Mesendoderm (in vitro differentiated cells): ENCODE measurements at regions not wholly inside any gene's neighbourhood (a gene's known extent, or its start where the extent isn't known, plus 50 kb on each side); places are given as distances from the start of the nearest gene placed in this dataset.

Source experiments
- DNase-seq: peaks from one replicate; pipeline ENCODE4 v3.0.0; 2013
- H2AK5ac ChIP-seq: 2 replicates; pipeline ENCODE4 v1.6.1; 2013; ENCODE audit warnings: low read length, inconsistent platforms
- H2BK120ac ChIP-seq: 2 replicates; pipeline ENCODE4 v1.6.1; 2013; ENCODE audit warnings: low read depth, mild to moderate bottlenecking, low read length, moderate library complexity, mixed read lengths
- H2BK15ac ChIP-seq: replicated peaks from 2 replicates; pipeline ENCODE4 v1.6.1; 2013; ENCODE audit warnings: low read depth, mild to moderate bottlenecking, moderate library complexity
- H2BK5ac ChIP-seq: 2 replicates; pipeline ENCODE4 v1.6.1; 2013; ENCODE audit warnings: low read length, inconsistent platforms
- H3K18ac ChIP-seq: 2 replicates; pipeline ENCODE4 v1.6.1; 2013; ENCODE audit warnings: mild to moderate bottlenecking, low read length, mixed read lengths
- H3K23ac ChIP-seq: one replicate; pipeline ENCODE4 v1.6.1; 2013; ENCODE audit warnings: low read length
- H3K27ac ChIP-seq: 2 replicates; pipeline ENCODE4 v1.5.1; 2013; ENCODE audit warnings: low read depth, mild to moderate bottlenecking, inconsistent platforms, low read length, moderate library complexity
- H3K27me3 ChIP-seq: 2 replicates; pipeline ENCODE4 v1.6.1; 2013; ENCODE audit warnings: low read length, control low read depth, mild to moderate bottlenecking, inconsistent platforms; ENCODE audit not compliant: insufficient read depth, poor library complexity
- H3K36me3 ChIP-seq: 2 replicates; pipeline ENCODE4 v1.6.1; 2013; ENCODE audit warnings: low read length, inconsistent platforms; ENCODE audit not compliant: control insufficient read depth, insufficient read depth
- H3K4ac ChIP-seq: one replicate; pipeline ENCODE4 v1.6.1; 2013; ENCODE audit warnings: low read depth, mild to moderate bottlenecking, low read length, moderate library complexity
- H3K4me1 ChIP-seq: 2 replicates; pipeline ENCODE4 v1.6.1; 2013; ENCODE audit warnings: low read depth, low read length, inconsistent platforms; ENCODE audit not compliant: control insufficient read depth
- H3K4me2 ChIP-seq: 2 replicates; pipeline ENCODE4 v1.6.1; 2013; ENCODE audit warnings: low read length
- H3K4me3 ChIP-seq: 2 replicates; pipeline ENCODE4 v1.5.1; 2013; ENCODE audit warnings: mild to moderate bottlenecking, low read length
- H3K56ac ChIP-seq: one replicate; pipeline ENCODE4 v1.6.1; 2013; ENCODE audit warnings: low read length
- H3K79me1 ChIP-seq: 2 replicates; pipeline ENCODE4 v1.6.1; 2013; ENCODE audit warnings: low read length, inconsistent platforms
- H3K79me2 ChIP-seq: 2 replicates; pipeline ENCODE4 v1.6.1; 2013; ENCODE audit warnings: mild to moderate bottlenecking, low read length; ENCODE audit not compliant: control insufficient read depth, insufficient read depth
- H3K9ac ChIP-seq: 2 replicates; pipeline ENCODE4 v1.6.1; 2013; ENCODE audit warnings: low read length, inconsistent platforms
- H4K5ac ChIP-seq: one replicate; pipeline ENCODE4 v1.6.1; 2013; ENCODE audit warnings: low read length
- H4K8ac ChIP-seq: one replicate; pipeline ENCODE4 v1.6.1; 2013; ENCODE audit warnings: low read depth, mild to moderate bottlenecking, control low read depth, low read length, moderate library complexity
- WGBS: extraction: QIAGEN DNeasy Blood & Tissue Kit; methylation state at CpG from one replicate; pipeline ENCODE4 v1.1.7; 2013; ENCODE audit warnings: low lambda C conversion rate, missing lambda C conversion rate; ENCODE audit not compliant: insufficient coverage; ENCODE audit errors: extremely low coverage; 5-methylcytosine and 5-hydroxymethylcytosine counted together

GRCh38 chr18:22044474-22045220 is 124.7 kb upstream of the GATA6 start:
- no CpG with 5 or more reads among the region's 5 CpGs for WGBS
- Histone ChIP-seq H4K5ac (peak overlapping the region; percentile 89), H3K79me2 (no peaks in the 10 kb centered on the region), H2AK5ac (peak overlapping the region; percentile 70), H3K18ac (peak overlapping the region; percentile 52), H3K56ac (peak overlapping the region; percentile 82), H3K23ac (peak overlapping the region; percentile 74), H4K8ac (no peak overlapping the region), H3K27me3 (no peaks in the 10 kb centered on the region), H2BK15ac (no peak overlapping the region), H3K36me3 (no peaks in the 10 kb centered on the region), H3K4me3 (no peak overlapping the region), H2BK5ac (peak overlapping the region; percentile 96), H3K27ac (peak overlapping the region; percentile 13), H3K79me1 (no peaks in the 10 kb centered on the region), H3K9ac (peak overlapping the region; percentile 63), H3K4ac (peak overlapping the region; percentile 25), H2BK120ac (peak overlapping the region; percentile 30), H3K4me2 (no peak overlapping the region), H3K4me1 (peaks cover 14% of the 10 kb centered on the region)
- peak; percentile 56 for DNase-seq

- no peak for DNase-seq
- Histone ChIP-seq H3K27me3 (no peaks in the 10 kb centered on the region), H3K18ac (peak overlapping the region; percentile 29), H2BK15ac (no peak overlapping the region), H3K9ac (peak overlapping the region; percentile 17), H2AK5ac (no peak overlapping the region), H3K36me3 (no peaks in the 10 kb centered on the region), H4K5ac (peak overlapping the region; percentile 37), H2BK120ac (peak overlapping the region; percentile 31), H3K56ac (peak overlapping the region; percentile 49), H3K27ac (no peak overlapping the region), H3K4me1 (peaks cover 14% of the 10 kb centered on the region), H3K79me2 (no peaks in the 10 kb centered on the region), H4K8ac (no peak overlapping the region), H3K4me2 (no peak overlapping the region), H3K4me3 (no peak overlapping the region), H3K23ac (no peak overlapping the region), H2BK5ac (no peak overlapping the region), H3K79me1 (no peaks in the 10 kb centered on the region), H3K4ac (peak overlapping the region; percentile 56)
- no CpG with 5 or more reads among the region's 6 CpGs for WGBS
Measured at GRCh38 chr18:22045221-22045918, 124.0 kb upstream of the GATA6 start.

DNA sequence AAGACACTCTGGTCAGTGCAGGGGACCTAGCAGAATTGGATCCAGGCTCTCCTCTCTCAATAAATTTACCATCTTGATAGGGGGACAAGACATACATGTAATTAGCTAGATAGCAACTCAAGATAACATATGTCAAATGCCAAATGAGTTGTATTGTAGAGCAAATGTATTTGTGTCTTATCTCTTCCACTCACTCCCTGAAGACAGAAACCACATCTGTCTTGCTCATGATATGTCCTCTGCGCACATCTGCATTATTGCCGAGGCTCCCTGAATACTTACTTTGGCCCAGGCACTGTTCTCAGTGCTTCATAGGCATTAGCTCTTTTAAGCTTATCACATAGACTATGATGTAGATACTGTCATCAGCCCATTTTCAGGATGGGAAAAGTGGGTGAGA is 122.9 kb upstream of the GATA6 start:
- Histone ChIP-seq H2BK120ac (no peak overlapping the region), H4K5ac (no peak overlapping the region), H3K4me2 (no peak overlapping the region), H2BK5ac (no peak overlapping the region), H3K27ac (no peak overlapping the region), H3K4me1 (peaks cover 17% of the 10 kb centered on the region), H3K56ac (no peak overlapping the region), H4K8ac (no peak overlapping the region), H3K18ac (no peak overlapping the region), H2BK15ac (no peak overlapping the region), H3K4ac (no peak overlapping the region), H3K27me3 (no peaks in the 10 kb centered on the region), H3K79me1 (no peaks in the 10 kb centered on the region), H3K36me3 (no peaks in the 10 kb centered on the region), H2AK5ac (no peak overlapping the region), H3K9ac (no peak overlapping the region), H3K79me2 (no peaks in the 10 kb centered on the region), H3K23ac (no peak overlapping the region), H3K4me3 (no peak overlapping the region)
- no CpG with 5 or more reads among the region's 2 CpGs for WGBS
- no peak for DNase-seq

DNA sequence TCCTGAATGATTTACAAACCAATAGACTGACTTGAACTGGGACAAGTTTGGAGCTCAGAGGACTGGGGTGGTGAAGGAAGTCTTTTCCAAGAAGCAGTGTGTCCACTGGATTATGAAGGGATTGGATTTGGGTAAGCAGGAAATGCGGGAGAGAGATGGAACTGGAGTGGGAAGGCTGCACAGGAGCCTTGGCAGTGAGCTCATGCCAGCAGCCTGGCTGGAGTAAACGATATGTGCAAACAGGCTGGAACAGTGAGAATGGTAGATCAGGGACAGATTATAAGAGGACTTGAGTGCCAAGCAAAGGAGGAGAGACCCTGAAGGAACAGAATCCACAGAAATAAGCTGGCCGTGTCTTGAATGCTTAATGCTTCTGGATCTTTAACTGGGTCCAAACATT is 121.9 kb upstream of the GATA6 start:
- Histone ChIP-seq H4K5ac (no peak overlapping the region), H3K27ac (no peak overlapping the region), H3K79me2 (no peaks in the 10 kb centered on the region), H3K56ac (no peak overlapping the region), H4K8ac (no peak overlapping the region), H2BK120ac (no peak overlapping the region), H3K36me3 (no peaks in the 10 kb centered on the region), H3K23ac (no peak overlapping the region), H3K4me1 (peaks cover 17% of the 10 kb centered on the region), H3K27me3 (no peaks in the 10 kb centered on the region), H3K4me2 (no peak overlapping the region), H3K4me3 (no peak overlapping the region), H3K4ac (no peak overlapping the region), H3K79me1 (no peaks in the 10 kb centered on the region), H2BK5ac (peak overlapping the region; percentile 39), H3K18ac (no peak overlapping the region), H3K9ac (no peak overlapping the region), H2BK15ac (no peak overlapping the region), H2AK5ac (peak overlapping the region; percentile 94)
- DNase-seq = no peak
- WGBS = no CpG with 5 or more reads among the region's 3 CpGs

- DNase-seq = no peak
- peaks cover 17% of the 10 kb centered on the region for H3K4me1 ChIP-seq
- no peaks in the 10 kb centered on the region for H3K79me1 ChIP-seq
- no peak overlapping the region for H3K4me3 ChIP-seq
- no peak overlapping the region for H3K18ac ChIP-seq
- peak overlapping the region; percentile 40 for H2AK5ac ChIP-seq
- no peaks in the 10 kb centered on the region for H3K36me3 ChIP-seq
- no peak overlapping the region for H3K4me2 ChIP-seq
- no peak overlapping the region for H2BK120ac ChIP-seq
- no CpG with 5 or more reads among the region's 5 CpGs for WGBS
- no peak overlapping the region for H3K23ac ChIP-seq
- H3K4ac ChIP-seq = no peak overlapping the region
- H3K79me2 ChIP-seq = no peaks in the 10 kb centered on the region
- no peak overlapping the region for H3K27ac ChIP-seq
- H2BK15ac ChIP-seq = no peak overlapping the region
- H4K5ac ChIP-seq = no peak overlapping the region
- H3K56ac ChIP-seq = no peak overlapping the region
- no peaks in the 10 kb centered on the region for H3K27me3 ChIP-seq
- H4K8ac ChIP-seq = no peak overlapping the region
- no peak overlapping the region for H2BK5ac ChIP-seq
- H3K9ac ChIP-seq = no peak overlapping the region
Measured at GRCh38 chr18:22048221-22048620, 121.2 kb upstream of the GATA6 start.
